Embryonic facial prominence (tissue), 1 donor: ENCODE measurements at regions not wholly inside any gene's neighbourhood (a gene's known extent, or its start where the extent isn't known, plus 50 kb on each side); places are given as distances from the start of the nearest gene placed in this dataset.
A peak's percentile ranks its signal among the peaks of the same experiment; 100 is the strongest.

Experiments
- DNase-seq: peaks from one replicate; pipeline ENCODE4 v3.0.0-alpha.2; 2016; ENCODE audit errors: extremely low spot score

GRCh38 chr20:52643034-52643433 lies 329.1 kb upstream of the TSHZ2 start:
- no peak for DNase-seq

GRCh38 chr20:52637201-52637600 lies 335.0 kb upstream of the TSHZ2 start:
- DNase-seq, result no peak

GRCh38 chr20:52631469-52631868 lies 340.7 kb upstream of the TSHZ2 start:
- DNase-seq, result no peak

- no peak for DNase-seq
Observed at GRCh38 chr20:52630138-52630537, 342.0 kb upstream of the TSHZ2 start.

- DNase-seq, result no peak
Observed at GRCh38 chr20:52624281-52624680, 347.9 kb upstream of the TSHZ2 start.

GRCh38 chr20:52622081-52622480 lies 350.1 kb upstream of the TSHZ2 start:
- DNase-seq, result no peak

- no peak for DNase-seq
Observed at GRCh38 chr20:52621401-52621800, 350.8 kb upstream of the TSHZ2 start.

GRCh38 chr20:52619671-52620070 lies 352.5 kb upstream of the TSHZ2 start:
- DNase-seq, result no peak

GRCh38 chr20:52619101-52619500 lies 353.1 kb upstream of the TSHZ2 start:
- peak; percentile 9 for DNase-seq

- no peak for DNase-seq
Observed at GRCh38 chr20:52616629-52617028, 355.5 kb upstream of the TSHZ2 start.

GRCh38 chr20:52614051-52614863 lies 357.9 kb upstream of the TSHZ2 start:
- no peak for DNase-seq

- DNase-seq, result no peak
Observed at GRCh38 chr20:52612046-52612632, 360.0 kb upstream of the TSHZ2 start.

- no peak for DNase-seq
Observed at GRCh38 chr20:52610749-52611148, 361.4 kb upstream of the TSHZ2 start.

- no peak for DNase-seq
Observed at GRCh38 chr20:52601295-52601971, 370.7 kb upstream of the TSHZ2 start.

GRCh38 chr20:52596256-52596655 lies 375.9 kb upstream of the TSHZ2 start:
- DNase-seq, result no peak

GRCh38 chr20:52595518-52595917 lies 376.6 kb upstream of the TSHZ2 start:
- DNase-seq, result no peak

GRCh38 chr20:52593654-52594053 lies 378.5 kb upstream of the TSHZ2 start:
- DNase-seq, result no peak

GRCh38 chr20:52592567-52592966 lies 379.6 kb upstream of the TSHZ2 start:
- DNase-seq, result no peak

GRCh38 chr20:52590100-52590499 lies 382.1 kb upstream of the TSHZ2 start:
- no peak for DNase-seq

- DNase-seq, result no peak
Observed at GRCh38 chr20:52589251-52589812, 382.8 kb upstream of the TSHZ2 start.

- DNase-seq, result no peak
Observed at GRCh38 chr20:52586660-52587059, 385.5 kb upstream of the TSHZ2 start.

GRCh38 chr20:52585333-52585732 lies 386.8 kb upstream of the TSHZ2 start:
- DNase-seq, result no peak

GRCh38 chr20:52578559-52578958 lies 387.0 kb upstream of the ZFP64 start:
- DNase-seq, result no peak
